HFFc6 (cell line): ENCODE measurements at regions not wholly inside any gene's neighbourhood (a gene's known extent, or its start where the extent isn't known, plus 50 kb on each side); places are given as distances from the start of the nearest gene placed in this dataset.

Experiments
- DNase-seq: peaks from one replicate; pipeline ENCODE4 v3.0.0-alpha.2; 2018
- H3K27ac Mint-ChIP-seq: 2 replicates; pipeline ENCODE4 v1.8.0; 2020; ENCODE audit warnings: mild to moderate bottlenecking, mixed read lengths
- H3K27me3 Mint-ChIP-seq: 2 replicates; pipeline ENCODE4 v1.8.0; 2021; ENCODE audit warnings: mild to moderate bottlenecking, moderate library complexity, mixed read lengths; ENCODE audit not compliant: insufficient read depth
- H3K36me3 Mint-ChIP-seq: 2 replicates; pipeline ENCODE4 v1.8.0; 2021; ENCODE audit warnings: low read depth, mixed read lengths
- H3K4me1 Mint-ChIP-seq: 2 replicates; pipeline ENCODE4 v1.8.0; 2020; ENCODE audit warnings: low read depth, mixed read lengths
- H3K4me3 Mint-ChIP-seq: 2 replicates; pipeline ENCODE4 v1.8.0; 2020; ENCODE audit warnings: mild to moderate bottlenecking, moderate library complexity, mixed read lengths
- H3K9me3 Mint-ChIP-seq: 2 replicates; pipeline ENCODE4 v1.8.0; 2020; ENCODE audit warnings: mild to moderate bottlenecking, mixed read lengths
- TF ChIP-seq, protein P1 (sequence below): fragments of 200-600 bp; sonication (generic); IDR thresholded peaks from 2 replicates; pipeline ENCODE4 v1.5.0; 2021; ENCODE audit warnings: antibody characterized with exemption, mild to moderate bottlenecking

DNA sequence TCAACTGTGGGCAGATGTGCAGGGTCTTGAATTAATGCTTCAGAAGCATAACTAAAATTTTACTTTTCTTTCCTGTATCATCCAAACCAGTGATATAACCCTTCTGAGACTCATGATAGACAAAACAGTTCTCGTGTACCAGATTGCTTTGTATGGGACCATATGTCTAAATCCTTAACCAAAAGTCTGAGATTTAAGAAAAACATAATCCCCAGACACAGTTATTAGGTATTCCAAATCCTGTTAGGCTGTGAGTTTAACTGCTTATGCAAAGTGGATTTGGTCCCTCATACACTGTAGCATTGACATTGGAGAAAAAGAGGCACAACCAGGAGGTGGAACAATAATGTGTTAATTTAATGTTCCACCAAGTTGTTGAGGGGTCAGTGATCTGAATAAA lies 235.0 kb downstream of the PMAIP1 start:
- Mint-ChIP-seq H3K4me3 (no peak overlapping the region), H3K27me3 (peaks cover 3% of the 10 kb centered on the region; the same call in 1 of the 2 replicates), H3K27ac (no peak overlapping the region), H3K9me3 (peaks cover 20% of the 10 kb centered on the region), H3K4me1 (no peaks in the 10 kb centered on the region), H3K36me3 (no peaks in the 10 kb centered on the region; the same call in 1 of the 2 replicates)
- TF ChIP-seq, protein P1, sequence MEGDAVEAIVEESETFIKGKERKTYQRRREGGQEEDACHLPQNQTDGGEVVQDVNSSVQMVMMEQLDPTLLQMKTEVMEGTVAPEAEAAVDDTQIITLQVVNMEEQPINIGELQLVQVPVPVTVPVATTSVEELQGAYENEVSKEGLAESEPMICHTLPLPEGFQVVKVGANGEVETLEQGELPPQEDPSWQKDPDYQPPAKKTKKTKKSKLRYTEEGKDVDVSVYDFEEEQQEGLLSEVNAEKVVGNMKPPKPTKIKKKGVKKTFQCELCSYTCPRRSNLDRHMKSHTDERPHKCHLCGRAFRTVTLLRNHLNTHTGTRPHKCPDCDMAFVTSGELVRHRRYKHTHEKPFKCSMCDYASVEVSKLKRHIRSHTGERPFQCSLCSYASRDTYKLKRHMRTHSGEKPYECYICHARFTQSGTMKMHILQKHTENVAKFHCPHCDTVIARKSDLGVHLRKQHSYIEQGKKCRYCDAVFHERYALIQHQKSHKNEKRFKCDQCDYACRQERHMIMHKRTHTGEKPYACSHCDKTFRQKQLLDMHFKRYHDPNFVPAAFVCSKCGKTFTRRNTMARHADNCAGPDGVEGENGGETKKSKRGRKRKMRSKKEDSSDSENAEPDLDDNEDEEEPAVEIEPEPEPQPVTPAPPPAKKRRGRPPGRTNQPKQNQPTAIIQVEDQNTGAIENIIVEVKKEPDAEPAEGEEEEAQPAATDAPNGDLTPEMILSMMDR: no peak
- no peak for DNase-seq

DNA sequence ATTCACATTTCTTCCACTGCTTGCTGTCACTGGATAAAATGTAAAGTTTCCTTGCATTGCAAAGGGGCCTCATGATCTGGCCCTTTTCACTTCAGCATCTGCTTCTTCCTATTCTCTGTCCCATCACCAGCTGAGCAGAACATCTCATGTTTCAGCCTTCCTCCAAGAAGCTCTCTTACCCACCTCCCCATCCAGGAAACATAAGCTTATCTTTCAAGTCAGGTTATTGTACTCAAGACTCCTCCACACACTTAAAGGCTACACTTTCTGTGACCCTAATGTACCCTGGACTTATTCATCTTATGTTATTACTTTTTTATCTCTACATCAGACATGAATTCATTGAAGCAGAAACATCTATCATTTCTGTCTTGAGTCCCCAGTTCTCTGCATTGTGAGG lies 230.5 kb downstream of the PMAIP1 start:
- Mint-ChIP-seq H3K9me3 (peaks cover 9% of the 10 kb centered on the region), H3K27me3 (peaks cover 2% of the 10 kb centered on the region; the same call in 1 of the 2 replicates), H3K4me1 (no peaks in the 10 kb centered on the region), H3K4me3 (no peak overlapping the region), H3K36me3 (no peaks in the 10 kb centered on the region; the same call in 1 of the 2 replicates), H3K27ac (no peak overlapping the region)
- TF ChIP-seq, protein P1: no peak
- DNase-seq: no peak

DNA sequence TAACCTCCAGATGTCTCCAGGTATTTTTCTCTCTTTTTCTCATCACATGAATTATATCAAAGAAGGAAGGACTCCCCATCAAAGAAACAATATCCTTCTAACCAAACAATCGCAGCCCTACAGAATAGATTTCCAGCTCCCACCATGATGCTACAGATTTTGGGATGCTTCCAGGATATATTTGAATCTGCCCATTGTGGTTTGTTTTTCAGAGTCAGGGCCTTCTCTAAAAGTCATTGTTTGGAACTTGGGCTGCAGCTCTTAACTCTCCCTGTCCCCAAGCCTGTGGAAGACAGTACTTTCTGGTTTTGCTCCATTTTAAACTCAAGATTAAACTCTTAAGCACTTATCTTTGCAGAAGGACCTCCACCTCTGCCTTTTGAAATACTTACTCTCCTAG lies 223.2 kb downstream of the PMAIP1 start:
- Mint-ChIP-seq H3K27me3 (peaks cover 2% of the 10 kb centered on the region), H3K4me3 (no peak overlapping the region), H3K4me1 (no peaks in the 10 kb centered on the region), H3K36me3 (no peaks in the 10 kb centered on the region), H3K9me3 (no peaks in the 10 kb centered on the region), H3K27ac (no peak overlapping the region)
- DNase-seq: no peak
- TF ChIP-seq, protein P1: no peak

GRCh38 chr18:60122339-60122738 lies 222.5 kb downstream of the PMAIP1 start:
- no peaks in the 10 kb centered on the region for H3K4me1 Mint-ChIP-seq
- H3K4me3 Mint-ChIP-seq: no peak overlapping the region
- TF ChIP-seq, protein P1: no peak
- H3K27me3 Mint-ChIP-seq: peaks cover 4% of the 10 kb centered on the region
- no peak overlapping the region for H3K27ac Mint-ChIP-seq
- H3K36me3 Mint-ChIP-seq: no peaks in the 10 kb centered on the region
- no peak for DNase-seq
- no peaks in the 10 kb centered on the region for H3K9me3 Mint-ChIP-seq

GRCh38 chr18:60120231-60120750 lies 220.5 kb downstream of the PMAIP1 start:
- Mint-ChIP-seq H3K36me3 (no peaks in the 10 kb centered on the region), H3K4me1 (no peaks in the 10 kb centered on the region), H3K4me3 (no peak overlapping the region), H3K9me3 (no peaks in the 10 kb centered on the region), H3K27ac (no peak overlapping the region), H3K27me3 (peaks cover 8% of the 10 kb centered on the region)
- TF ChIP-seq, protein P1: no peak
- no peak for DNase-seq

GRCh38 chr18:60117321-60117720 lies 217.5 kb downstream of the PMAIP1 start:
- Mint-ChIP-seq H3K36me3 (no peaks in the 10 kb centered on the region), H3K4me1 (no peaks in the 10 kb centered on the region)

More at GRCh38 chr18:60117321-60117720, 217.5 kb downstream of the PMAIP1 start:
- DNase-seq: no peak
- peaks cover 11% of the 10 kb centered on the region for H3K27me3 Mint-ChIP-seq
- no peak overlapping the region for H3K27ac Mint-ChIP-seq
- no peak overlapping the region for H3K4me3 Mint-ChIP-seq
- TF ChIP-seq, protein P1: no peak
- H3K9me3 Mint-ChIP-seq: no peaks in the 10 kb centered on the region
